Upper lobe of left lung (tissue), 4 donors: ENCODE measurements at regions not wholly inside any gene's neighbourhood (a gene's known extent, or its start where the extent isn't known, plus 50 kb on each side); places are given as distances from the start of the nearest gene placed in this dataset.

Experiments used
- POLR2A ChIP-seq, 4 donors: fragments of 450-650 bp; IDR thresholded peaks; one replicate each; pipeline ENCODE4 v1.5.1; 2016 to 2017; ENCODE audit warnings: antibody characterized with exemption in 4 of 4, mild to moderate bottlenecking in 2 of 4
- TF ChIP-seq, protein P1 (sequence below), 6 experiments: fragments of 450-650 bp in 4 of 6; fragments of 200-600 bp in 2 of 6; sonication (generic) in 2 of 6; IDR thresholded peaks; one replicate each; pipeline ENCODE4 v1.5.1; 2016 to 2019; ENCODE audit warnings: antibody characterized with exemption in 6 of 6

- TF ChIP-seq, protein P1, sequence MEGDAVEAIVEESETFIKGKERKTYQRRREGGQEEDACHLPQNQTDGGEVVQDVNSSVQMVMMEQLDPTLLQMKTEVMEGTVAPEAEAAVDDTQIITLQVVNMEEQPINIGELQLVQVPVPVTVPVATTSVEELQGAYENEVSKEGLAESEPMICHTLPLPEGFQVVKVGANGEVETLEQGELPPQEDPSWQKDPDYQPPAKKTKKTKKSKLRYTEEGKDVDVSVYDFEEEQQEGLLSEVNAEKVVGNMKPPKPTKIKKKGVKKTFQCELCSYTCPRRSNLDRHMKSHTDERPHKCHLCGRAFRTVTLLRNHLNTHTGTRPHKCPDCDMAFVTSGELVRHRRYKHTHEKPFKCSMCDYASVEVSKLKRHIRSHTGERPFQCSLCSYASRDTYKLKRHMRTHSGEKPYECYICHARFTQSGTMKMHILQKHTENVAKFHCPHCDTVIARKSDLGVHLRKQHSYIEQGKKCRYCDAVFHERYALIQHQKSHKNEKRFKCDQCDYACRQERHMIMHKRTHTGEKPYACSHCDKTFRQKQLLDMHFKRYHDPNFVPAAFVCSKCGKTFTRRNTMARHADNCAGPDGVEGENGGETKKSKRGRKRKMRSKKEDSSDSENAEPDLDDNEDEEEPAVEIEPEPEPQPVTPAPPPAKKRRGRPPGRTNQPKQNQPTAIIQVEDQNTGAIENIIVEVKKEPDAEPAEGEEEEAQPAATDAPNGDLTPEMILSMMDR (IDR thresholded peaks at IDR 0.05), result no peak
- TF ChIP-seq POLR2A (IDR thresholded peaks at IDR 0.05), result no peak
These were observed 505.0 kb downstream of the ELAVL2 start for GRCh38 chr9:23321049-23321448.
